HEK293 (cell line): ENCODE measurements at regions not wholly inside any gene's neighbourhood (a gene's known extent, or its start where the extent isn't known, plus 50 kb on each side); places are given as distances from the start of the nearest gene placed in this dataset.

Experiments
- CTCF ChIA-PET: fragments of 350-600 bp; formaldehyde crosslinking; extraction: SDS; loops from one replicate; lab custom pipeline; 2021; ENCODE audit warnings: antibody characterized with exemption; lab: Yijun Ruan, JAX
- POLR2A ChIA-PET: fragments of 300-600 bp; formaldehyde crosslinking; extraction: SDS; loops from one replicate; lab custom pipeline; 2020; ENCODE audit warnings: antibody characterized with exemption, inconsistent platforms; lab: Yijun Ruan, JAX
- H3K27ac ChIP-seq: fragments of 200-500 bp; sonication (Bioruptor generic); 2 replicates; pipeline ENCODE4 v1.5.1; 2014; ENCODE audit warnings: low read depth, low read length, control low read depth, inconsistent platforms; ENCODE audit errors: extremely low read depth
- H3K36me3 ChIP-seq, 2 experiments: fragments of 200-500 bp in 1 of 2; sonication (Bioruptor generic) in 1 of 2; 1 replicate in 1 of 2; 2 replicates in 1 of 2; pipeline ENCODE4 v1.5.1; 2014 to 2017; ENCODE audit warnings: inconsistent platforms in 2 of 2, low read length in 2 of 2; ENCODE audit not compliant: control insufficient read depth in 2 of 2, insufficient read depth in 1 of 2
- H3K4me1 ChIP-seq: fragments of 200-500 bp; sonication (Bioruptor generic); 2 replicates; pipeline ENCODE4 v1.5.1; 2014; ENCODE audit warnings: mild to moderate bottlenecking, low read length, inconsistent platforms; ENCODE audit not compliant: control insufficient read depth, insufficient read depth
- H3K4me3 ChIP-seq: 2 replicates; pipeline ENCODE4 v1.5.1; 2011; ENCODE audit warnings: low read depth, mild to moderate bottlenecking, control low read depth, low read length, moderate library complexity
- H3K9me3 ChIP-seq: fragments of 200-500 bp; sonication (Bioruptor generic); 2 replicates; pipeline ENCODE4 v1.5.1; 2014; ENCODE audit warnings: low read depth, low read length, inconsistent platforms; ENCODE audit not compliant: control insufficient read depth, insufficient read depth
- ELK4 ChIP-seq: IDR thresholded peaks from 2 replicates; pipeline ENCODE4 v1.6.1; 2011; ENCODE audit warnings: mild to moderate bottlenecking, low read depth, low read length, borderline replicate concordance
- FEZF1 ChIP-seq: fragments of 450-650 bp; formaldehyde crosslinking; IDR thresholded peaks from 2 replicates; pipeline ENCODE4 v1.5.1; 2016; ENCODE audit warnings: missing biosample characterization, missing genetic modification characterization
- KLF1 ChIP-seq: fragments of 450-650 bp; formaldehyde crosslinking; IDR thresholded peaks from 2 replicates; pipeline ENCODE4 v1.5.1; 2016; ENCODE audit warnings: missing biosample characterization, missing genetic modification characterization
- ZNF133 ChIP-seq: fragments of 450-650 bp; formaldehyde crosslinking; IDR thresholded peaks from 2 replicates; pipeline ENCODE4 v1.5.1; 2016; ENCODE audit warnings: missing biosample characterization, missing genetic modification characterization
- ZNF140 ChIP-seq: fragments of 450-650 bp; formaldehyde crosslinking; IDR thresholded peaks from 2 replicates; pipeline ENCODE4 v1.5.1; 2016; ENCODE audit warnings: missing biosample characterization, missing genetic modification characterization
- ZNF19 ChIP-seq: fragments of 450-650 bp; formaldehyde crosslinking; IDR thresholded peaks from 2 replicates; pipeline ENCODE4; 2016; ENCODE audit warnings: missing biosample characterization, missing genetic modification characterization, low read depth
- ZNF404 ChIP-seq: fragments of 450-650 bp; formaldehyde crosslinking; IDR thresholded peaks from 2 replicates; pipeline ENCODE4 v1.5.1; 2017; ENCODE audit warnings: missing biosample characterization, missing genetic modification characterization
- ZNF513 ChIP-seq: fragments of 450-650 bp; IDR thresholded peaks from 2 replicates; pipeline ENCODE4 v1.5.1; 2018; ENCODE audit warnings: missing biosample characterization, missing genetic modification characterization
- ZNF514 ChIP-seq: fragments of 450-650 bp; formaldehyde crosslinking; IDR thresholded peaks from 2 replicates; pipeline ENCODE4 v1.5.1; 2016; ENCODE audit warnings: missing biosample characterization, missing genetic modification characterization
- ZNF555 ChIP-seq: fragments of 450-650 bp; formaldehyde crosslinking; conservative IDR thresholded peaks from 2 replicates; pipeline ENCODE4 v1.5.1; 2017; ENCODE audit warnings: missing biosample characterization, mild to moderate bottlenecking, missing genetic modification characterization, inconsistent platforms
- ZNF571 ChIP-seq: fragments of 450-650 bp; formaldehyde crosslinking; IDR thresholded peaks from 2 replicates; pipeline ENCODE4 v1.5.0; 2017; ENCODE audit warnings: missing biosample characterization, missing genetic modification characterization
- ZNF768 ChIP-seq: fragments of 450-650 bp; formaldehyde crosslinking; IDR thresholded peaks from 2 replicates; pipeline ENCODE4 v1.5.1; 2018; ENCODE audit warnings: missing biosample characterization, mild to moderate bottlenecking, missing genetic modification characterization
- ZNF776 ChIP-seq: fragments of 450-650 bp; formaldehyde crosslinking; IDR thresholded peaks from 2 replicates; pipeline ENCODE4 v1.5.0; 2017; ENCODE audit warnings: missing biosample characterization, missing genetic modification characterization, borderline replicate concordance
- TF ChIP-seq, protein P1 (sequence below): fragments of 450-650 bp; formaldehyde crosslinking; IDR thresholded peaks from 2 replicates; pipeline ENCODE4 v1.5.1; 2016; ENCODE audit warnings: missing biosample characterization, missing genetic modification characterization, borderline replicate concordance
- TF ChIP-seq, protein P2 (sequence below): fragments of 450-650 bp; formaldehyde crosslinking; IDR thresholded peaks from 2 replicates; pipeline ENCODE4 v1.5.1; 2016; ENCODE audit warnings: missing biosample characterization, missing genetic modification characterization, borderline replicate concordance

- TF ChIP-seq, protein P1, sequence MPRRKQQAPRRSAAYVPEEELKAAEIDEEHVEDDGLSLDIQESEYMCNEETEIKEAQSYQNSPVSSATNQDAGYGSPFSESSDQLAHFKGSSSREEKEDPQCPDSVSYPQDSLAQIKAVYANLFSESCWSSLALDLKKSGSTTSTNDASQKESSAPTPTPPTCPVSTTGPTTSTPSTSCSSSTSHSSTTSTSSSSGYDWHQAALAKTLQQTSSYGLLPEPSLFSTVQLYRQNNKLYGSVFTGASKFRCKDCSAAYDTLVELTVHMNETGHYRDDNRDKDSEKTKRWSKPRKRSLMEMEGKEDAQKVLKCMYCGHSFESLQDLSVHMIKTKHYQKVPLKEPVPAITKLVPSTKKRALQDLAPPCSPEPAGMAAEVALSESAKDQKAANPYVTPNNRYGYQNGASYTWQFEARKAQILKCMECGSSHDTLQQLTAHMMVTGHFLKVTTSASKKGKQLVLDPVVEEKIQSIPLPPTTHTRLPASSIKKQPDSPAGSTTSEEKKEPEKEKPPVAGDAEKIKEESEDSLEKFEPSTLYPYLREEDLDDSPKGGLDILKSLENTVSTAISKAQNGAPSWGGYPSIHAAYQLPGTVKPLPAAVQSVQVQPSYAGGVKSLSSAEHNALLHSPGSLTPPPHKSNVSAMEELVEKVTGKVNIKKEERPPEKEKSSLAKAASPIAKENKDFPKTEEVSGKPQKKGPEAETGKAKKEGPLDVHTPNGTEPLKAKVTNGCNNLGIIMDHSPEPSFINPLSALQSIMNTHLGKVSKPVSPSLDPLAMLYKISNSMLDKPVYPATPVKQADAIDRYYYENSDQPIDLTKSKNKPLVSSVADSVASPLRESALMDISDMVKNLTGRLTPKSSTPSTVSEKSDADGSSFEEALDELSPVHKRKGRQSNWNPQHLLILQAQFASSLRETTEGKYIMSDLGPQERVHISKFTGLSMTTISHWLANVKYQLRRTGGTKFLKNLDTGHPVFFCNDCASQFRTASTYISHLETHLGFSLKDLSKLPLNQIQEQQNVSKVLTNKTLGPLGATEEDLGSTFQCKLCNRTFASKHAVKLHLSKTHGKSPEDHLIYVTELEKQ (tag by site-specific recombination), result no peak
- TF ChIP-seq ZNF768 (tag by site-specific recombination), result no peak
- TF ChIP-seq ZNF513 (tag by site-specific recombination), result no peak
- no peak for TF ChIP-seq ZNF19
- TF ChIP-seq ZNF133 (tag by site-specific recombination), result no peak
- no peak for TF ChIP-seq ELK4
- TF ChIP-seq ZNF571 (tag by site-specific recombination), result no peak
- no peak for TF ChIP-seq ZNF555
- no peak for TF ChIP-seq ZNF776 (tag by site-specific recombination)
- TF ChIP-seq, protein P2, sequence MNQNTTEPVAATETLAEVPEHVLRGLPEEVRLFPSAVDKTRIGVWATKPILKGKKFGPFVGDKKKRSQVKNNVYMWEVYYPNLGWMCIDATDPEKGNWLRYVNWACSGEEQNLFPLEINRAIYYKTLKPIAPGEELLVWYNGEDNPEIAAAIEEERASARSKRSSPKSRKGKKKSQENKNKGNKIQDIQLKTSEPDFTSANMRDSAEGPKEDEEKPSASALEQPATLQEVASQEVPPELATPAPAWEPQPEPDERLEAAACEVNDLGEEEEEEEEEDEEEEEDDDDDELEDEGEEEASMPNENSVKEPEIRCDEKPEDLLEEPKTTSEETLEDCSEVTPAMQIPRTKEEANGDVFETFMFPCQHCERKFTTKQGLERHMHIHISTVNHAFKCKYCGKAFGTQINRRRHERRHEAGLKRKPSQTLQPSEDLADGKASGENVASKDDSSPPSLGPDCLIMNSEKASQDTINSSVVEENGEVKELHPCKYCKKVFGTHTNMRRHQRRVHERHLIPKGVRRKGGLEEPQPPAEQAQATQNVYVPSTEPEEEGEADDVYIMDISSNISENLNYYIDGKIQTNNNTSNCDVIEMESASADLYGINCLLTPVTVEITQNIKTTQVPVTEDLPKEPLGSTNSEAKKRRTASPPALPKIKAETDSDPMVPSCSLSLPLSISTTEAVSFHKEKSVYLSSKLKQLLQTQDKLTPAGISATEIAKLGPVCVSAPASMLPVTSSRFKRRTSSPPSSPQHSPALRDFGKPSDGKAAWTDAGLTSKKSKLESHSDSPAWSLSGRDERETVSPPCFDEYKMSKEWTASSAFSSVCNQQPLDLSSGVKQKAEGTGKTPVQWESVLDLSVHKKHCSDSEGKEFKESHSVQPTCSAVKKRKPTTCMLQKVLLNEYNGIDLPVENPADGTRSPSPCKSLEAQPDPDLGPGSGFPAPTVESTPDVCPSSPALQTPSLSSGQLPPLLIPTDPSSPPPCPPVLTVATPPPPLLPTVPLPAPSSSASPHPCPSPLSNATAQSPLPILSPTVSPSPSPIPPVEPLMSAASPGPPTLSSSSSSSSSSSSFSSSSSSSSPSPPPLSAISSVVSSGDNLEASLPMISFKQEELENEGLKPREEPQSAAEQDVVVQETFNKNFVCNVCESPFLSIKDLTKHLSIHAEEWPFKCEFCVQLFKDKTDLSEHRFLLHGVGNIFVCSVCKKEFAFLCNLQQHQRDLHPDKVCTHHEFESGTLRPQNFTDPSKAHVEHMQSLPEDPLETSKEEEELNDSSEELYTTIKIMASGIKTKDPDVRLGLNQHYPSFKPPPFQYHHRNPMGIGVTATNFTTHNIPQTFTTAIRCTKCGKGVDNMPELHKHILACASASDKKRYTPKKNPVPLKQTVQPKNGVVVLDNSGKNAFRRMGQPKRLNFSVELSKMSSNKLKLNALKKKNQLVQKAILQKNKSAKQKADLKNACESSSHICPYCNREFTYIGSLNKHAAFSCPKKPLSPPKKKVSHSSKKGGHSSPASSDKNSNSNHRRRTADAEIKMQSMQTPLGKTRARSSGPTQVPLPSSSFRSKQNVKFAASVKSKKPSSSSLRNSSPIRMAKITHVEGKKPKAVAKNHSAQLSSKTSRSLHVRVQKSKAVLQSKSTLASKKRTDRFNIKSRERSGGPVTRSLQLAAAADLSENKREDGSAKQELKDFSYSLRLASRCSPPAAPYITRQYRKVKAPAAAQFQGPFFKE (tag by site-specific recombination), result no peak
- no peak for TF ChIP-seq ZNF404 (tag by site-specific recombination)
- no peak for TF ChIP-seq FEZF1
- TF ChIP-seq ZNF140 (tag by site-specific recombination), result no peak
Observed at GRCh38 chr5:133816791-133817190, 151.6 kb downstream of the C5orf15 start (continued).

DNA sequence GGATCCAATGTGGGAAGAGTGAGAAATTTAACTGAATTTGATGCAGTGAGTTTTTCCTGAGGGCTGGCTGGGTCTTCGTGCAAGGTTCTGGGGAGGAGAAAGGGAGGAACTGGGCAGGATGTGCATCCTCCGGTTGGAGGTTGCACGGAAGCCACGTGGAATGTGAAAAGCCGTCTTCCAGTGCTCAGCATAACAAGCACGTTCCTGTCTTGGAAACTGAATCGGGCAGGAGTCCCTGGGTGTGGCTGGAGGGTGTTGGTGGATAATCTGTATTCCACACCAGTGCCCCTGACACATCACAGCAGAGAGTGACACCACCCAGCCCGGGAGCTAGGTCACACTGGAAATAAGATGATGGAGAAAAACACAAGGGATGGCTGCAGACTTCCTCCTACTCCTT is 154.3 kb downstream of the C5orf15 start:
- ChIA-PET POLR2A (no interaction called here), CTCF (interaction anchor here (1.0 kb wide), 1 partner anchor 55 kb away, joined by 3 read pairs; no protein-coding TSS in a partner anchor)
- H3K36me3 ChIP-seq, result no peaks in the 10 kb centered on the region
- TF ChIP-seq ZNF514 (tag by site-specific recombination) (no peak), KLF1 (tag by site-specific recombination) (0 out of 2 replicates have a peak, but pooled peaks have one; percentile 32)
- no peak overlapping the region for H3K4me3 ChIP-seq
- no peak overlapping the region for H3K27ac ChIP-seq
- no peaks in the 10 kb centered on the region for H3K4me1 ChIP-seq
- H3K9me3 ChIP-seq, result no peaks in the 10 kb centered on the region
